ENCODE measurements at regions not wholly inside any gene's neighbourhood (a gene's known extent, or its start where the extent isn't known, plus 50 kb on each side); places are given as distances from the start of the nearest gene placed in this dataset.

DNA sequence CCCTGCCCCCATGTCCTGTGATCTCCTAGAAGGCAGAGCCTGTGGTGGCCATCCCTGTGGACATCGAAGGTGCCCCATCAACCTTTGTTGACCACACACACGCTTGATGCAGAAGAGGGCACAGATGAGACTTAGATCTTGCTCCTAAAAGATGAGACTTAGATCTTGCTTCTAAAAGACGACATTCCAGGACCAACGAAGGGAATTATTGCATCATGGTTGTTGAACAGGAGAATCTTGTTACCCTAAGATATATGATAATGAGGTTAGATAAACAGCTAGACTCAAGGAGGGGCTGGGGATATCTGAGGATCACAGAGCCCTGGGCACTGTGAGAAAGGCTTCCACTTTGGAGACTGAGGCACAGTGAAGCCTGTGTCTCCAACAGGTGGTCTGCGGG lies 91.1 kb upstream of the WSCD2 start:
- no peak for DNase-seq (ENCODE audit: low spot score)

- no peak for DNase-seq (ENCODE audit: low spot score)
Observed at GRCh38 chr12:108039794-108040193, 89.3 kb upstream of the WSCD2 start.

GRCh38 chr12:108040947-108041346 lies 88.1 kb upstream of the WSCD2 start:
- DNase-seq (ENCODE audit: low spot score): peak; percentile 84

DNA sequence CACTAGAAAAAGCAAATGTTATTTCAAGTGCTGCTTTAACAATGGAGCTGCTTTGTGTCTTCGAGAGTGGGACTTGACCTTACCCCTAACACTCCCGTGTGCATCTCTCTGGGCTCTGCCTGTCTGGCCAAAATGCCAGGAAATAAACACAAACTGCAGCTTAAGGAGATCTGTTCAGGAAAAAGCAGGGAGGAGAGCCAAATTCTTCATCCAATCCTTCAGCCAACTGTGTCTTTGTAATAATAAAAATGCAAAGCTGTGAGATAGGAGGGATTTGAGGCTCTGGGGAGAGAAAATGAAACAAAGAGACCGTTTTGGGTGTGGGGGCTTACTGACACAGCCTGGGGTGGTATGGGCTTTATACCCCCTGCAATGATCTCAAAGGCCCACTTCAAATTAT lies 85.8 kb upstream of the WSCD2 start:
- DNase-seq (ENCODE audit: low spot score): no peak

GRCh38 chr12:108043750-108044533 lies 85.1 kb upstream of the WSCD2 start:
- DNase-seq (ENCODE audit: low spot score): no peak

DNA sequence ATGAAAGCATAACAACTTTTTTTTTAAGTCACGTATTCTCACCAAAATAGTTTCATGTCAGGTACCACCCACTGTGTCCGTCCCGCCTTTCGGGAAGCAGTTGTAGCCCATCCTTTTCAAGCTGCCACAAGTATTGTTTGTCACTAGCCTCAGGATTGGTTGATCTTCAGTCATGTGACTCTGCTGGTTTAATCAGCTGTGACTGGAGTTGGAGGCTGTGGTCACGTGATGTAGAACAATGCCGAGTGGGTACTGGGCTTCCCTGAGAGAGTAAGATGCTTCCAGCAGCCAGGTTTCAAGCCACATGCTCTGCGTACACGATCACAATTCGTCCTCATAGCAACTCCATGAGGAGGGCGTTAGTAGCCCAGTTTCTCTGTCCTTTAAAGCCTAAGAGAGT lies 83.0 kb upstream of the WSCD2 start:
- DNase-seq (ENCODE audit: low spot score): no peak

DNA sequence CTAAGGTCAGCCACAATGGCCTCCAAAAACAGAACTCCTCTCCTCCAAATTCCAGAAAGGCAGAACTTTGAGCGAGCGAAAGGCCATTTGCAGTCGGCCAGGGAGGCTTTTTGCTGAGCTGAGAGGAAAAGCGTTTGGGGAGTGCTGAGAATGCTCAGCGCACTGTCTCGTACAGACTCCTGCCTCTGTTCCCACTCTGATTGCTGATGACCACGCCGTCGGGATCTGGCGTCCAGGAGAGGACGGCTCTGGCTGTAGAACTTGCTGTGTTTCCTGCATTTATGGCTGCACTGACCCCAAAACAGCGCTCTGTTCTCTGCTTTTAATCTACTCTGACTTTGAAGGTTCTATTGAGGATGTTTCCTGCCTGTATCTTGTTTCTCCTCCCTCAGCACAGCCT lies 82.4 kb upstream of the WSCD2 start:
- peak; percentile 19 for DNase-seq (ENCODE audit: low spot score)

GRCh38 chr12:108047071-108047550 lies 82.0 kb upstream of the WSCD2 start:
- peak; percentile 74 for DNase-seq (ENCODE audit: low spot score)

DNA sequence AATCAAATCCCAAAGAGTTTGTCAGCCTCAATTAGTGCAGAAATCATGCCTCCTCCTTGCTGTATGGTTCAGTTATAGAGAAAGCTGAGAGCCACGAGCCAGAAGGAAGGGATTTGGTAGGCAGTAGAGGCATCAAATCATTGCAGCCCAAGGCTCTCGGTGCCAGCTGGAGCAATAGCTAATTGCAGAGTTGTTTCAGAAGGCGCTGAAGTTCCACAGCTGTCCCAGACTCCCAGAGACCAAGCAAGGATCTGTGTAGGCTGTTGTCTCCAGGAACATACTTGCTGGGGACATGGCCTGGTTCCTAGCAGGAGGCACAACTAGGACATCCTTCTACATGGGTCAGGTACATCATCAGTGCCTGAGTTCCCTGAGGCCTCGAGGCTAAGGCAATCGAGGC lies 80.4 kb upstream of the WSCD2 start:
- DNase-seq (ENCODE audit: low spot score): no peak

DNA sequence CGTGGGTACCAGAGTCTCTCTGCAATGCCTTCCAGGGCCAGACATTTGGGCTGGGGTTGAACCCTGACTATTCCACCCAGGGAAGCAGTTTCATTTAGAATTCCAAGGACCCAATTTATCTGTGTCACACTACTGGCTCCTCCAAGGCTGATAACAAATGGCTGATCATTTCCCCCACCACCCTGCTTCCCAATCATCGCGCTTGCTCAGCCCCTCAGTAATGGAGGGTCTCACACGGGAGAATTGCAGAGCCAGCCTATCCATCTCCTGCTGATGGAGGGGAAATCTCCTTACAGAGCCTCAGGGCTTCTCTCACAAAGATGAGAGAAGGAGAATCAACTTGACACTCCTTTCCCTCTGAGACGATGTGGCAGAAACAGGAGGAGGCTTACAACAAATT lies 78.4 kb upstream of the WSCD2 start:
- no peak for DNase-seq (ENCODE audit: low spot score)

GRCh38 chr12:108052260-108052659 lies 76.8 kb upstream of the WSCD2 start:
- no peak for DNase-seq (ENCODE audit: low spot score)

GRCh38 chr12:108053512-108053911 lies 75.6 kb upstream of the WSCD2 start:
- no peak for DNase-seq (ENCODE audit: low spot score)

DNA sequence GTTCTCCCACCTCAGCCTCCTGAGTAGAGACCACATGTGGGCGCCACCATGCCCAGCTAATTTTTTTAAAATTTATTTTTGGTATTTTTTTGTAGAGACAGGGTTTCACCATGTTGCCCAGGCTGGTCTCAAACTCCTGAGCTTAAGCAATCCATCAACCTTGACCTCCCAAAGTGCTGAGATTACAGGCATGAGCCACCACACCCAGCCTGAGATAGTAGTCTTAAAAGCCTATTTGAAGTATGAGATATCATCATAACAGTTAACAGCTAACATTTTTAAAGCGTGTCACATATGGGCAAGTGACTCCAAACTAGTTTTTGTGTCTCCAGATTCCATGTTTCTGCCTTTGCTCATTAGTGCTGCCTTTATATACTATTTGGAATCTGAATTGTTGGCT lies 74.6 kb upstream of the WSCD2 start:
- DNase-seq (ENCODE audit: low spot score): no peak

GRCh38 chr12:108055141-108055540 lies 73.9 kb upstream of the WSCD2 start:
- no peak for DNase-seq (ENCODE audit: low spot score)

DNA sequence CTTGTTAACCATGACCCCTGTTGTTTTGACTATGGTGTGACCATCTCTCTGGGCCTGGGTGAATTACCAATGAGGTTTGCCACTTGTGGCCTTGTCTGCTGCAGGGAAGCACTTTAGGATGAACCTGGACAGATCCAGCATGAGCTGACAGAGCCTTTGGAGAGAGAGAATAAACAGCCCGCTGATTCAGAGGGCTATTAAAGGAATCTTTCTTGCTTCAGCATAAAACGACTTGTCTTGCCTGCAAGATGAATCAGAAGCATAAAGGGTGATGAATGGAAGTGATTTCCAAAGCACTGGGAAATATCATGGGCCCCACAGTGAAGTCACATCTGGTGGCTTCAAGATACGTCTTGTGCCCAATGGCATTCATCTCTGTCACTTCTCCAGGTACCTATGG lies 69.0 kb upstream of the WSCD2 start:
- no peak for DNase-seq (ENCODE audit: low spot score)

DNA sequence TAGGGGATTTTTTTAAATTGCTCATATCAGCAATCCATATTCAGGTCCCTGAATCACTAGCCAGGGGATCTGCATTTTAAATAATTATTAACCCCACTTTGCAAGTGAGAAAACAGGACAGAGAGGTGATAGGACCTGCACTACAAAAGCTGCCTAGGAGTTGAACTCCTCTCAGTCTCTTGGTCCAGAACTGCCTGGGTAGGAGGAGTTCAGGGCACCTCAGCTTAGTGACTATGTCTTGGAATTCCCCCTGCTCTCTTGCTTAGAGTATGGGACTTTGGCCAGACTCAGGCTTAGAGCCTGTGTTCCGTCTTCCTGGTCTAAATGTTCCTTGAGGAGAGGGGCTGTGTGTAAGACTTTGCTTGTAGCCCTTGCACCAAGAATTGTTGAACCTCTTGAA lies 68.2 kb upstream of the WSCD2 start:
- DNase-seq (ENCODE audit: low spot score): no peak

- DNase-seq (ENCODE audit: low spot score): peak; percentile 24
Observed at GRCh38 chr12:108063192-108063591, 65.9 kb upstream of the WSCD2 start.

DNA sequence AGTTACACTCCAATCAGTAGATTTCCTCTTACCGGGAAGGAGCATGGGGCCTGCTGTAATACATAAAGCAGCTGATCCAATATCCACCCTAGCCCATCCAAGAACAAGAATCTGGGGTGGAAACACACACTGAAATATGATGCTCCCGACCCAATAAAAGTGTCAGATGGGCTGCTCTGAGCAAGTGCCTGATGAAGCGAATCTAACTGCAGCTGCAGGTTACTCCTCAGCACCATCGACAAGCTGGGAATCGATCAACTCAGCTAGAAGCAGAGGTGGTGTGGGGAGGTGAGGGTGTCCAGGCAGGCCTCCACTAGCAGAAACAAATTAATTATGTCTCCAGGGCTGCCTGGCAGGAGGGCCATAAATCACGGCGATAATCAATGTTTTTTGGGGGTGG lies 64.0 kb upstream of the WSCD2 start:
- no peak for DNase-seq (ENCODE audit: low spot score)

DNA sequence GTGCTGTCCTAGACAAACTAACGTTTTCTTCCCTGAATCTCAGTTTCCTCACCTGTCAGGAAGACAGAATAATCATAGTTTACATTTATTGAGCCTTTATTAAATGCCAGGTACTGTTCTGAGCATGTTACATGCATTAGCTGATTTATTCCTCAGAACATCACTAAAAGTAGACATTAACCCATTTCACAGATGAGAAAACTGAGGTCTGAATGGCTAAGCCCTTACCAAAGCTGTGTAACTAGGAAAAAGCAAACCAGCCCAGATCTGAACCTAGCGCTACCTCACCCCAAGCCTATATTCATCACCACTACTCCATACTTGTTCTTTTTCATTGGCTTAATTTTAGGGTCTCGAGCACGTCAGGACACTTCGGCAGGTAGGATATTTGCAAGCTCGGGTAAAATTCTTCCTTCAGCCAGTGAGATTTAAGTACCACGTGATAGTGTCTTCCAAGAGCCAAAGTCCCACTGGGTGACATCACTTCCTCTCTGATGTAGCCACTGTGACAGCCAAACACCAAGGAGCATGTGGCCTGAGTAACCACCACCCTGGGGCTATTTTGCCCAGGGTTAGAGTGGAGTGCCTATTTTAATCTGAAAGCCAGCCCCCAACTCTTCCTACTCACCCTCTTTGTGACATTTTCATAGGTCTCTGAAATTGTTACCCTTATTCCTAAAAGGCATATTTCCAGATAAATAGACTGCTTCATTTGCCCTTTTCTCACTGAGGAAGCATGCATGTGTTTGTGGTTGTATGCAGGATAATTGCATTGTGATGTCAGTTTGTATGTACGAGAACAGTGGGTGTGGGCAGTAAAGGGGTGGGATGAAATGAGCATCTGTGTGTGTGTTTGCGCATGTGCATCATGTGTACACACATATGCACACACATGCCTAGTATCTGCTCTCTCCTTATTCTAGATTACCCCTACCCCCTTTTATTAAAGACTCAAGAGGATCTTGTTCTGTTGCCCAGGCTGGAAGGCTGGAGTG lies 62.2 kb upstream of the WSCD2 start:
- no peak for DNase-seq (ENCODE audit: low spot score)

DNA sequence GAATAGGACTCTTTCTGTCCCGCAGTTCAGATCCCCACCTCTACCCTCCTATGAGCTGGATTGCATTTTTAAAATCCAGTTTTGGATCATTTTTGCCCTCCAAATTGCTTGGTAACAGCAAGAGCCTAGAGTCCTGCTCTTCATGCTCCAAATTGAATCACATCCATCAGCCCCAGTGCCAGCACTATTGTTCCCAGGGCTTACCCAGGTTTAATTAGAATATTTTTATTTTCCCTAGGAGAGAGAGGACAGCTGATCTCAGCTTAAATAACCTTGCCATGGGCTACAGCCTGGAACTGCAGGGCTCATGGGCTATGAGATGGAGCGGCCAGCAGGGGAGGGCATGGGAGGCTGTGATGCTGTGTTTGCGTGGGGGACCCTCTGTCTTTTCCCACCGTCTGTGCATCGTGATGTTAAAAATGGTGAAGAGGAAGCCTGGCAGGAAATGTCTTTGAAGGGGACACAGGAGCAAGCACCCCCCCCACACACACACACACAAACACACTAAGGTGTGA lies 59.4 kb upstream of the WSCD2 start:
- no peak for DNase-seq (ENCODE audit: low spot score)

DNA sequence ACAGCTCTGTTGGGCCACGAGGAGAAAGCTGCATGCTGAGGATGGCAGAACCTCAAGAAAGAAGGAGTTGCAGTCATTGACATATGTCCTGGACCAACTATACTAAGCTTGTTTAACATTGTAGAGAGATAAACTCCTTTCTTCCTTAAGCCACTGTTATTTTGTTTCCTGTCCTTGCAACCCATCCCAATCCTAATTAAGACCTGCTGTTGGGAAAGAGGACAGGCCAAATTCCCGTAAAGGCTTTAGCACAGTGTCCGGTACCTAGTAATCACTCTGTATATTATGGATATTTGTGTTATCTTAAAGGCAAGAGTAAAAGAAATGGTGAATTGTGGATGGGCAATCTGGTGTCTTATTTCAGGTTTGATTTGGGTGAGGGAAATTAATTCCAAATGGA lies 53.5 kb upstream of the WSCD2 start:
- DNase-seq (ENCODE audit: low spot score): no peak

DNA sequence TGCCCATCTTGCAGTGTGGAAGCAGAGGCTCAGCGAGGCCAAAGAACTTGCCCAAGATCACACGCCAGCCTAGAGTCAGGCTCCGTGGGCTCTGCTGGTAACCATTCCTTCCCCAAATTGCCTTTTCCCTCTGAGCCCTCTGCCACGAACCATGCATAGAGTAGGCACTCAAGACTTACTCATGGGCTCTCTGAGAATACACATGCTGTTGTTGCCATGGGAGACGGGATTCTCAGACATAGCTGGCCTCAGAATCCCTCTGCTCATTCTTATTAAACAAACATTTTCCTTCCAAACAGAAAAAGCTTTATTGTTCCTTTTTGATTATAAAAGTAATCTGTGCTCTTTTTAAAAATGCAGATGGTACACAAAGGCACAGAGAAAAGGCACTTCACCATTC lies 52.5 kb upstream of the WSCD2 start:
- DNase-seq (ENCODE audit: low spot score): no peak

DNA sequence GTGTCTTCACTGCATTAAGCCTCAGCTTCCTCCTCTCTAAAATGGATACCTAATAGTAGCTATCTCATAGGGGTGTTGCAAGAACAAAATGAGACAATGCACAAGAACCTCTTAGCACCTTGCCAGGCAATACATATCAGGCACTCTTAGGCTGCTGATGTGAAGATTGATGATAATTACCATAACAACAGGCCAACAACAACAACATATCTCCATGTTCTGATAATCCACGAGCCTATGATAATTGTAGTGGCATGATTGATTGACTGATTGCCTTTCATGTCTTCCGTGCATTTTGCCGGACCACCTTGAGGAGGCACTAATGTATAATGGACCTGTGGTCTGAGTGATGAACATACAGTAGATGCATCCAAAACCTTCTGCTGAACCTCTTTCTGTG lies 50.7 kb upstream of the WSCD2 start:
- no peak for DNase-seq (ENCODE audit: low spot score)

Data from kidney capillary endothelial cell (primary cell).